ENCODE measurements at regions not wholly inside any gene's neighbourhood (a gene's known extent, or its start where the extent isn't known, plus 50 kb on each side); places are given as distances from the start of the nearest gene placed in this dataset.

DNA sequence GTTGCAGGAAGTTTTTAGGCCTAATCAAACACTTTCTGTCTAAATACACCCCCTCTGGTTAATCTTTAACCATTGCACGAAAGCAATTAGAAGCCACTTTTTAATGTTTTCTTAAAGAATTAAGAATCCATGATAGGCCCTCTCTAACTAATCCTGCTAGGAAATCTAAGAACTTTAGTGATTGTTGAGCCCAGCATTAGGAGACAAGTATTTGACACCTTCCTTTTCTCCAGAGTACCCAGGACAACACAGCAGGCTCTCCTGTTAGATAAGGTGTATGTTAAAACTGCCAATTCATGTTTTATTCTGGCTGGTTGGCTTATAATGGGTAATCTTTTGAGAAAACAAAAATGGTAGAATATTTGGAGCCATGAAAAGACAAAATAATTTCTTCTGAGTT lies 95.0 kb downstream of the ALX1 start:
- no peaks in the 10 kb centered on the region for H3K27me3 Mint-ChIP-seq (ENCODE audit: insufficient read depth, unreplicated experiment)
- H3K9me3 Mint-ChIP-seq (ENCODE audit: unreplicated experiment), result no peaks in the 10 kb centered on the region
- H3K4me3 Mint-ChIP-seq (ENCODE audit: unreplicated experiment), result no peak overlapping the region
- DNase-seq (ENCODE audit: unreplicated experiment), result no peak
- ChIA-PET CTCF (no interaction called here), POLR2A (interaction anchor here (0.8 kb wide), 1 partner anchor 10 kb away, joined by 3 read pairs; no protein-coding TSS in a partner anchor)
- intact Hi-C loops (cut with micrococcal nuclease), result no loop called here
- BruUV-seq (replicated peaks), result no TSS peak
- TF ChIP-seq, protein P1, sequence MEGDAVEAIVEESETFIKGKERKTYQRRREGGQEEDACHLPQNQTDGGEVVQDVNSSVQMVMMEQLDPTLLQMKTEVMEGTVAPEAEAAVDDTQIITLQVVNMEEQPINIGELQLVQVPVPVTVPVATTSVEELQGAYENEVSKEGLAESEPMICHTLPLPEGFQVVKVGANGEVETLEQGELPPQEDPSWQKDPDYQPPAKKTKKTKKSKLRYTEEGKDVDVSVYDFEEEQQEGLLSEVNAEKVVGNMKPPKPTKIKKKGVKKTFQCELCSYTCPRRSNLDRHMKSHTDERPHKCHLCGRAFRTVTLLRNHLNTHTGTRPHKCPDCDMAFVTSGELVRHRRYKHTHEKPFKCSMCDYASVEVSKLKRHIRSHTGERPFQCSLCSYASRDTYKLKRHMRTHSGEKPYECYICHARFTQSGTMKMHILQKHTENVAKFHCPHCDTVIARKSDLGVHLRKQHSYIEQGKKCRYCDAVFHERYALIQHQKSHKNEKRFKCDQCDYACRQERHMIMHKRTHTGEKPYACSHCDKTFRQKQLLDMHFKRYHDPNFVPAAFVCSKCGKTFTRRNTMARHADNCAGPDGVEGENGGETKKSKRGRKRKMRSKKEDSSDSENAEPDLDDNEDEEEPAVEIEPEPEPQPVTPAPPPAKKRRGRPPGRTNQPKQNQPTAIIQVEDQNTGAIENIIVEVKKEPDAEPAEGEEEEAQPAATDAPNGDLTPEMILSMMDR (IDR thresholded peaks at IDR 0.05; ENCODE audit: unreplicated experiment), result no peak
- no peaks in the 10 kb centered on the region for H3K36me3 Mint-ChIP-seq (ENCODE audit: insufficient read depth, unreplicated experiment)
- no peaks in the 10 kb centered on the region for H3K4me1 Mint-ChIP-seq (ENCODE audit: insufficient read depth, unreplicated experiment)
- no peak overlapping the region for H3K27ac Mint-ChIP-seq (ENCODE audit: low read depth, unreplicated experiment)

DNA sequence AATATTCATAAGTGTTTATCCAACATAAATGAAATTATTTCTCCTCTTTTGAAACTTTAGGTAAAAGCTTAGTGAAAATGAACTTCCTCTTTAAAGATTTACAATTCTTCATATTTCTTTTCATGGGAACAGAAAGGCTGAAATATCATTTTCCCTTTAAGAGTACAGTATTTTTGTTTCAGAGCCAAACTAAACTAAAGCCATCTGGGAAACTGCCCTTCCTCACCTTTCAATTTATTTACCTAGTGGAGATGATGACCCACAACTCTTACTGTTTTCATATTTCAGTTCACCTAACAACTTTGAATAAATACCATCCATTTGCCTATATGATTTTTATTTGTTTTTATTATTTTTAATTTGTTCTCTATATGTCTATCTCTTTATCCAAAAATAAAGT lies 105.4 kb downstream of the ALX1 start:
- TF ChIP-seq, protein P1 (IDR thresholded peaks at IDR 0.05; ENCODE audit: unreplicated experiment), result no peak
- no peaks in the 10 kb centered on the region for H3K36me3 Mint-ChIP-seq (ENCODE audit: insufficient read depth, unreplicated experiment)
- no peak overlapping the region for H3K4me3 Mint-ChIP-seq (ENCODE audit: unreplicated experiment)
- no peaks in the 10 kb centered on the region for H3K9me3 Mint-ChIP-seq (ENCODE audit: unreplicated experiment)
- ChIA-PET POLR2A (no interaction called here), CTCF (no interaction called here)
- H3K27ac Mint-ChIP-seq (ENCODE audit: low read depth, unreplicated experiment), result peak overlapping the region; percentile 20
- no peaks in the 10 kb centered on the region for H3K27me3 Mint-ChIP-seq (ENCODE audit: insufficient read depth, unreplicated experiment)
- DNase-seq (ENCODE audit: unreplicated experiment), result no peak
- intact Hi-C loops (cut with micrococcal nuclease), result no loop called here
- BruUV-seq (replicated peaks), result no TSS peak
- H3K4me1 Mint-ChIP-seq (ENCODE audit: insufficient read depth, unreplicated experiment), result peaks cover 8% of the 10 kb centered on the region

DNA sequence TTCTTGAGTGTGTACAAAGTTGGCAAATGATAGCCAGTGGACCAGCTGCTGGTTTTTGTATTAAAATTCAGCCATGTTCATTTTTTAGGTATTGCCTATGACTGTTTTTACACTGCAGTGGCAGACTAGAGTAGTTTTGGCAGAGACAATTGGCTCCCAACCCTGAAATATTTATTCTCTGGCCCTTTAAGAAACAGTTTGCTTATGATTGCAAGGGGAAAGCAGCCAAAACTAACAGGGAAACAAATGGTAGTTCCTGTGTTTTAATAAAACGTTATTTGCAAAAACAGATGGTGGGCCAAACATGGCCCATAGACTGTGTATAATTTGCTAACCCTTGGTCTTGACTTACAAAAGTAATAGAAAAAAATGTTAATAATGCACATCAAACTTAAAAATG lies 110.2 kb downstream of the ALX1 start:
- H3K9me3 Mint-ChIP-seq (ENCODE audit: unreplicated experiment), result no peaks in the 10 kb centered on the region
- H3K27ac Mint-ChIP-seq (ENCODE audit: low read depth, unreplicated experiment), result no peak overlapping the region
- H3K27me3 Mint-ChIP-seq (ENCODE audit: insufficient read depth, unreplicated experiment), result no peaks in the 10 kb centered on the region
- peaks cover 8% of the 10 kb centered on the region for H3K4me1 Mint-ChIP-seq (ENCODE audit: insufficient read depth, unreplicated experiment)
- ChIA-PET POLR2A (no interaction called here), CTCF (no interaction called here)
- intact Hi-C loops (cut with micrococcal nuclease), result no loop called here
- BruUV-seq (replicated peaks), result no TSS peak
- DNase-seq (ENCODE audit: unreplicated experiment), result no peak
- H3K36me3 Mint-ChIP-seq (ENCODE audit: insufficient read depth, unreplicated experiment), result no peaks in the 10 kb centered on the region
- H3K4me3 Mint-ChIP-seq (ENCODE audit: unreplicated experiment), result no peak overlapping the region
- TF ChIP-seq, protein P1 (IDR thresholded peaks at IDR 0.05; ENCODE audit: unreplicated experiment), result no peak

DNA sequence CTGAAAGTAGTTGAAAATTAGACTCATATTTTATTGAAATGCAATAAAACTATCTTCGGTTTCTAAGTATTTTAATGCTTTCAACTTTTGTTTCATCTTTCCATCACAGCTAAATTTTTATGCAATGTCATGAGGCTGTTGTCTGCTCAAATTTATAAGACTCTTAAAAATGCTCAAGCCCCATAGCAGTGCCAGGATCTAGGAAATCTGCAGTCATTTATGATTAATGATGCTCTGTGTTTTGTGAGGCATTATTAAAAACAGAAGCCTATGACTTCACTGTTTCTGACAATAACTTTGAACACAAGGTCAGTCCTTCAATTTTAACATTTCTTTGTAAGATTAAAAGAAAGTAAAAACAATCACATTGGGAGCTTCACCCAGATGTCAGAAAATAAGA lies 112.5 kb downstream of the ALX1 start:
- Mint-ChIP-seq H3K4me3 (ENCODE audit: unreplicated experiment) (no peak overlapping the region), H3K27ac (ENCODE audit: low read depth, unreplicated experiment) (no peak overlapping the region), H3K27me3 (ENCODE audit: insufficient read depth, unreplicated experiment) (no peaks in the 10 kb centered on the region), H3K36me3 (ENCODE audit: insufficient read depth, unreplicated experiment) (no peaks in the 10 kb centered on the region), H3K9me3 (ENCODE audit: unreplicated experiment) (no peaks in the 10 kb centered on the region), H3K4me1 (ENCODE audit: insufficient read depth, unreplicated experiment) (no peaks in the 10 kb centered on the region)
- POLR2A ChIA-PET, result no interaction called here
- CTCF ChIA-PET, result no interaction called here
- intact Hi-C loops (cut with micrococcal nuclease), result no loop called here
- TF ChIP-seq, protein P1 (IDR thresholded peaks at IDR 0.05; ENCODE audit: unreplicated experiment), result no peak
- no TSS peak for BruUV-seq (replicated peaks)
- no peak for DNase-seq (ENCODE audit: unreplicated experiment)

All from MCF 10A (cell line).